ENCODE measurements at regions not wholly inside any gene's neighbourhood (a gene's known extent, or its start where the extent isn't known, plus 50 kb on each side); places are given as distances from the start of the nearest gene placed in this dataset.
A peak's percentile ranks its signal among the peaks of the same experiment; 100 is the strongest.

- Histone ChIP-seq H3K27ac (ENCODE audit: low read depth in 1 of 2, low read length in 2 of 2) (no peak overlapping the region), H3K27me3 (ENCODE audit: control insufficient read depth in 4 of 4, insufficient read depth in 4 of 4, low read length in 3 of 4) (no peaks in the 10 kb centered on the region), H3K4me3 (ENCODE audit: low read depth in 1 of 3, low read length in 3 of 3) (no peak overlapping the region), H3K4me1 (ENCODE audit: control insufficient read depth in 4 of 4, insufficient read depth in 4 of 4, low read length in 3 of 4) (peaks cover 0 to 3% (median under 1%) of the 10 kb centered on the region in 4 donors), H3K9ac (ENCODE audit: low read depth in 1 of 2, low read length in 2 of 2) (no peak overlapping the region), H3K36me3 (ENCODE audit: control insufficient read depth in 4 of 4, insufficient read depth in 3 of 4, low read depth in 1 of 4, low read length in 3 of 4) (no peaks in the 10 kb centered on the region), H3K9me3 (ENCODE audit: control insufficient read depth in 4 of 4, low read length in 3 of 4) (no peaks in the 10 kb centered on the region)
- DNase-seq (ENCODE audit: low spot score) = peak; percentile 70
- TF ChIP-seq REST (IDR thresholded peaks at IDR 0.05) = no peak
- TF ChIP-seq CTCF (IDR thresholded peaks at IDR 0.05; ENCODE audit: low read depth, low read length, missing input control) = peak; percentile 95
- TF ChIP-seq RAD21 (IDR thresholded peaks at IDR 0.05) = peak; percentile 97 to 98
- TF ChIP-seq TAF1 (conservative IDR thresholded peaks at IDR 0.05) = no peak
- peak in 1 of 2 donors; percentile 8 for TF ChIP-seq HNF4A (conservative IDR thresholded peaks at IDR 0.05)
- 44% methylated on average over 13 of the region's 13 CpGs for WGBS
These were observed 135.0 kb upstream of the RIPOR2 start for GRCh38 chr6:25070547-25071366.

GRCh38 chr6:25078141-25078540 lies 142.4 kb upstream of the RIPOR2 start:
- no peak for DNase-seq (ENCODE audit: low spot score)
- peaks cover 0 to 17% (median 9%) of the 10 kb centered on the region in 4 donors for H3K4me1 ChIP-seq (ENCODE audit: control insufficient read depth in 4 of 4, insufficient read depth in 4 of 4, low read length in 3 of 4)
- TF ChIP-seq EGR1 (IDR thresholded peaks at IDR 0.05; ENCODE audit: low read depth in 2 of 2) = no peak
- TF ChIP-seq MAX (IDR thresholded peaks at IDR 0.05) = no peak
- no peak for TF ChIP-seq JUND (IDR thresholded peaks at IDR 0.05)
- no peak for TF ChIP-seq FOXA1 (IDR thresholded peaks at IDR 0.05)
- no peak for TF ChIP-seq SP1 (IDR thresholded peaks at IDR 0.05)
- no peak for TF ChIP-seq ZBTB33 (IDR thresholded peaks at IDR 0.05)
- TF ChIP-seq REST (IDR thresholded peaks at IDR 0.05) = no peak
- TF ChIP-seq GABPA (IDR thresholded peaks at IDR 0.05 in 1 of 2, conservative IDR thresholded peaks at IDR 0.05 in 1 of 2) = no peak
- TF ChIP-seq YY1 (IDR thresholded peaks at IDR 0.05) = no peak
- TF ChIP-seq FOXA2 (IDR thresholded peaks at IDR 0.05) = no peak
- no peak for TF ChIP-seq HNF4A (conservative IDR thresholded peaks at IDR 0.05)
- TF ChIP-seq ATF3 (IDR thresholded peaks at IDR 0.05) = no peak
- TF ChIP-seq NR2F2 (IDR thresholded peaks at IDR 0.05) = no peak
- peaks cover 0 to 4% (median 0%) of the 10 kb centered on the region in 4 donors for H3K36me3 ChIP-seq (ENCODE audit: control insufficient read depth in 4 of 4, insufficient read depth in 3 of 4, low read depth in 1 of 4, low read length in 3 of 4)
- no peak overlapping the region for H3K4me3 ChIP-seq (ENCODE audit: low read depth in 1 of 3, low read length in 3 of 3)
- no peak overlapping the region for H3K27ac ChIP-seq (ENCODE audit: low read depth in 1 of 2, low read length in 2 of 2)
- no peaks in the 10 kb centered on the region for H3K9me3 ChIP-seq (ENCODE audit: control insufficient read depth in 4 of 4, low read length in 3 of 4)
- no peak overlapping the region for H3K9ac ChIP-seq (ENCODE audit: low read depth in 1 of 2, low read length in 2 of 2)
- H3K27me3 ChIP-seq (ENCODE audit: control insufficient read depth in 4 of 4, insufficient read depth in 4 of 4, low read length in 3 of 4) = no peaks in the 10 kb centered on the region
- WGBS = 99% methylated on average over 1 of the region's 1 CpG

Data from liver (tissue), 8 donors.